H9 (cell line): ENCODE measurements at regions not wholly inside any gene's neighbourhood (a gene's known extent, or its start where the extent isn't known, plus 50 kb on each side); places are given as distances from the start of the nearest gene placed in this dataset.

Experiments
- DNase-seq: peaks from one replicate; pipeline ENCODE4 v3.0.0-alpha.2; 2017
- H2AFZ ChIP-seq: one replicate; pipeline ENCODE4 v1.6.1; 2013; ENCODE audit warnings: mild to moderate bottlenecking, low read length, control low read depth, moderate library complexity
- H2AK5ac ChIP-seq: 2 replicates; pipeline ENCODE4 v1.6.1; 2013; ENCODE audit warnings: low read length, control low read depth, mixed read lengths; ENCODE audit not compliant: insufficient read length
- H2BK120ac ChIP-seq: one replicate; pipeline ENCODE4 v1.6.1; 2013; ENCODE audit warnings: low read depth, mild to moderate bottlenecking, low read length, control low read depth, inconsistent platforms; ENCODE audit not compliant: poor library complexity, severe bottlenecking
- H2BK12ac ChIP-seq: 2 replicates; pipeline ENCODE4 v1.6.1; 2013; ENCODE audit warnings: low read length, control low read depth, mixed read lengths, low read depth; ENCODE audit not compliant: insufficient read length
- H2BK15ac ChIP-seq: 2 replicates; pipeline ENCODE4 v1.6.1; 2013; ENCODE audit warnings: low read depth, low read length, control low read depth
- H2BK20ac ChIP-seq: one replicate; pipeline ENCODE4 v1.6.1; 2013; ENCODE audit warnings: low read depth, mild to moderate bottlenecking, low read length, control low read depth, inconsistent platforms; ENCODE audit not compliant: poor library complexity, severe bottlenecking
- H2BK5ac ChIP-seq: 2 replicates; pipeline ENCODE4 v1.6.1; 2013; ENCODE audit warnings: low read length, control low read depth, mixed read lengths; ENCODE audit not compliant: insufficient read length
- H3K14ac ChIP-seq: 2 replicates; pipeline ENCODE4 v1.6.1; 2013; ENCODE audit warnings: low read length, control low read depth; ENCODE audit not compliant: insufficient read depth
- H3K18ac ChIP-seq: 2 replicates; pipeline ENCODE4 v1.6.1; 2013; ENCODE audit warnings: low read depth, mild to moderate bottlenecking, mixed read lengths, low read length, control low read depth; ENCODE audit not compliant: insufficient read length
- H3K23ac ChIP-seq: 2 replicates; pipeline ENCODE4 v1.6.1; 2013; ENCODE audit warnings: low read length, control low read depth, mixed read lengths, low read depth; ENCODE audit not compliant: insufficient read length
- H3K23me2 ChIP-seq: 2 replicates; pipeline ENCODE4 v1.6.1; 2013; ENCODE audit warnings: low read depth, mild to moderate bottlenecking, mixed read lengths, low read length, control low read depth; ENCODE audit not compliant: insufficient read length, poor library complexity, severe bottlenecking
- H3K27ac ChIP-seq: 2 replicates; pipeline ENCODE4 v1.5.1; 2013; ENCODE audit warnings: low read length, control low read depth, mixed read lengths, low read depth; ENCODE audit not compliant: insufficient read length
- H3K27me3 ChIP-seq: 2 replicates; pipeline ENCODE4 v1.6.1; 2013; ENCODE audit warnings: low read length, control low read depth, inconsistent platforms; ENCODE audit not compliant: insufficient read depth
- H3K4ac ChIP-seq: 2 replicates; pipeline ENCODE4 v1.6.1; 2013; ENCODE audit warnings: low read depth, mild to moderate bottlenecking, control low read depth, inconsistent platforms, low read length, moderate library complexity
- H3K4me1 ChIP-seq: 2 replicates; pipeline ENCODE4 v1.6.1; 2013; ENCODE audit warnings: low read length, control low read depth, inconsistent platforms; ENCODE audit not compliant: insufficient read depth
- H3K4me2 ChIP-seq: 2 replicates; pipeline ENCODE4 v1.6.1; 2013; ENCODE audit warnings: low read length, control low read depth, mixed read lengths; ENCODE audit not compliant: insufficient read length, insufficient read depth
- H3K56ac ChIP-seq: 2 replicates; pipeline ENCODE4 v1.6.1; 2013; ENCODE audit warnings: low read depth, mild to moderate bottlenecking, mixed read lengths, low read length, control low read depth; ENCODE audit not compliant: insufficient read length
- H3K79me1 ChIP-seq: 2 replicates; pipeline ENCODE4 v1.6.1; 2013; ENCODE audit warnings: low read depth, mild to moderate bottlenecking, moderate library complexity, low read length, control low read depth, inconsistent platforms; ENCODE audit not compliant: insufficient read depth, poor library complexity, severe bottlenecking
- H3K79me2 ChIP-seq: 2 replicates; pipeline ENCODE4 v1.6.1; 2013; ENCODE audit warnings: low read length, control low read depth, inconsistent platforms; ENCODE audit not compliant: insufficient read depth
- H3K9ac ChIP-seq: 2 replicates; pipeline ENCODE4 v1.6.1; 2013; ENCODE audit warnings: low read length, control low read depth, mixed read lengths; ENCODE audit not compliant: insufficient read length; ENCODE audit errors: extremely low read depth
- H3K9me3 ChIP-seq: one replicate; pipeline ENCODE4 v1.6.1; 2013; ENCODE audit warnings: low read depth, low read length, inconsistent platforms; ENCODE audit not compliant: control insufficient read depth
- H3T11ph ChIP-seq: one replicate; pipeline ENCODE4 v1.6.1; 2013; ENCODE audit warnings: mild to moderate bottlenecking, low read length, control low read depth, inconsistent platforms
- H4K20me1 ChIP-seq: one replicate; pipeline ENCODE4 v1.6.1; 2013; ENCODE audit not compliant: control insufficient read depth, insufficient read length, insufficient read depth
- H4K5ac ChIP-seq: 2 replicates; pipeline ENCODE4 v1.6.1; 2013; ENCODE audit warnings: low read depth, mild to moderate bottlenecking, mixed read lengths, low read length, control low read depth; ENCODE audit not compliant: insufficient read length
- H4K8ac ChIP-seq: replicated peaks from 2 replicates; pipeline ENCODE4 v1.6.1; 2013; ENCODE audit warnings: low read length, control low read depth, mixed read lengths, low read depth; ENCODE audit not compliant: insufficient read length
- H4K91ac ChIP-seq: 2 replicates; pipeline ENCODE4 v1.6.1; 2013; ENCODE audit warnings: low read depth, mild to moderate bottlenecking, moderate library complexity, mixed read lengths, low read length, control low read depth; ENCODE audit not compliant: insufficient read length
- H3K27ac Mint-ChIP-seq, 3 experiments: 2 replicates in 2 of 3; 3 replicates in 1 of 3; pipeline ENCODE4 v1.8.0; 2020 to 2021; ENCODE audit warnings: mixed read lengths in 3 of 3, mild to moderate bottlenecking in 1 of 3, moderate library complexity in 1 of 3
- H3K27me3 Mint-ChIP-seq: 2 replicates; pipeline ENCODE4 v1.8.0; 2021; ENCODE audit warnings: low read depth, mild to moderate bottlenecking, moderate library complexity, mixed read lengths
- H3K36me3 Mint-ChIP-seq, 3 experiments: 2 replicates in 2 of 3; 3 replicates in 1 of 3; pipeline ENCODE4 v1.8.0; 2020 to 2021; ENCODE audit warnings: low read depth in 3 of 3, mixed read lengths in 3 of 3; ENCODE audit not compliant: insufficient read depth in 1 of 3
- H3K4me1 Mint-ChIP-seq, 2 experiments: 2 replicates each; pipeline ENCODE4 v1.8.0; 2020; ENCODE audit warnings: mixed read lengths in 2 of 2
- H3K4me3 Mint-ChIP-seq, 2 experiments: 2 replicates in 1 of 2; 3 replicates in 1 of 2; pipeline ENCODE4 v1.8.0; 2020 to 2021; ENCODE audit warnings: mild to moderate bottlenecking in 2 of 2, mixed read lengths in 2 of 2, moderate library complexity in 1 of 2
- H3K9me3 Mint-ChIP-seq, 2 experiments: 2 replicates in 1 of 2; 3 replicates in 1 of 2; pipeline ENCODE4 v1.8.0; 2020; ENCODE audit warnings: mild to moderate bottlenecking in 2 of 2, mixed read lengths in 2 of 2, moderate library complexity in 1 of 2
- CTCF ChIP-seq: fragments of 200-600 bp; sonication (generic); conservative IDR thresholded peaks from 3 replicates; pipeline ENCODE4 v1.8.0; 2021; ENCODE audit warnings: antibody characterized with exemption, mild to moderate bottlenecking
- WGBS: extraction: QIAGEN DNeasy Blood & Tissue Kit; methylation state at CpG from one replicate; pipeline ENCODE4 v1.1.7; 2013; ENCODE audit warnings: missing lambda C conversion rate, low lambda C conversion rate, mixed read lengths; ENCODE audit not compliant: insufficient read length; ENCODE audit errors: extremely low coverage; 5-methylcytosine and 5-hydroxymethylcytosine counted together

- no CpG with 5 or more reads among the region's 13 CpGs for WGBS
These were observed 76.6 kb upstream of the F3 start for GRCh38 chr1:94617957-94618739.

More at GRCh38 chr1:94617957-94618739, 76.6 kb upstream of the F3 start:
- no peak for DNase-seq
- no peak for TF ChIP-seq CTCF
- no peaks in the 10 kb centered on the region; the same call in 1 of the 2 replicates for H3K27me3 ChIP-seq
- H3T11ph ChIP-seq: no peak overlapping the region
- Mint-ChIP-seq H3K4me1 (peaks cover 48 to 61% of the 10 kb centered on the region in 2 experiments), H3K9me3 (peaks cover 0 to 7% of the 10 kb centered on the region in 2 experiments; a peak in 1 of 5 replicates), H3K27me3 (peaks cover 3% of the 10 kb centered on the region; the same call in 1 of the 2 replicates), H3K36me3 (peaks cover 0 to 5% (median 0%) of the 10 kb centered on the region in 3 experiments; a peak in 2 of 7 replicates), H3K4me3 (no peak overlapping the region), H3K27ac (no peak overlapping the region)
- no peak overlapping the region for H2BK5ac ChIP-seq
- H3K4me1 ChIP-seq: no peaks in the 10 kb centered on the region; the same call in 1 of the 2 replicates
- H3K27ac ChIP-seq: no peak overlapping the region
- H3K18ac ChIP-seq: no peak overlapping the region
- H2BK15ac ChIP-seq: no peak overlapping the region
- H4K20me1 ChIP-seq: no peaks in the 10 kb centered on the region
- no peak overlapping the region for H4K91ac ChIP-seq
- H3K9me3 ChIP-seq: no peaks in the 10 kb centered on the region
- H3K23ac ChIP-seq: no peak overlapping the region
- H3K4ac ChIP-seq: no peak overlapping the region
- H3K14ac ChIP-seq: no peak overlapping the region
- no peak overlapping the region for H2AK5ac ChIP-seq
- H2BK120ac ChIP-seq: no peak overlapping the region
- no peak overlapping the region for H2BK12ac ChIP-seq
- no peak overlapping the region for H3K9ac ChIP-seq
- H4K5ac ChIP-seq: no peak overlapping the region
- no peaks in the 10 kb centered on the region for H3K79me1 ChIP-seq
- no peak overlapping the region for H4K8ac ChIP-seq
- H2BK20ac ChIP-seq: no peak overlapping the region
- H3K79me2 ChIP-seq: no peaks in the 10 kb centered on the region
- no peak overlapping the region for H3K56ac ChIP-seq
- no peaks in the 10 kb centered on the region for H3K23me2 ChIP-seq
- H3K4me2 ChIP-seq: no peak overlapping the region
- H2AFZ ChIP-seq: no peak overlapping the region
